H1 (cell line): ENCODE measurements at regions not wholly inside any gene's neighbourhood (a gene's known extent, or its start where the extent isn't known, plus 50 kb on each side); places are given as distances from the start of the nearest gene placed in this dataset.

Experiments
- CTCF ChIA-PET: fragments of 300-600 bp; sonication (Branson Sonifier 250); formaldehyde crosslinking; loops from one replicate; lab custom pipeline; 2021; ENCODE audit not compliant: partially characterized antibody; lab: Charles Lee
- POLR2A ChIA-PET: fragments of 300-600 bp; sonication (Branson Sonifier 250); formaldehyde crosslinking; loops from one replicate; lab custom pipeline; 2021; ENCODE audit warnings: inconsistent platforms; ENCODE audit not compliant: partially characterized antibody; lab: Charles Lee
- DNase-seq, 2 experiments: peaks; one replicate each; pipeline versions ENCODE4 v3.0.0 to v3.0.0-alpha.2; 2010 to 2022; ENCODE audit warnings: low spot score in 2 of 2, low read depth in 1 of 2, mixed read lengths in 1 of 2
- FAIRE-seq: peaks from 2 replicates; lab custom pipeline; 2011; peaks lifted over from hg19 to GRCh38; lab: Jason Lieb, UNC
- H2AFZ ChIP-seq: 2 replicates; pipeline ENCODE4 v1.8.1; 2012; ENCODE audit warnings: low read length, inconsistent platforms
- H2AK5ac ChIP-seq: 2 replicates; pipeline ENCODE4 v1.6.1; 2013; ENCODE audit warnings: low read depth, low read length
- H2BK120ac ChIP-seq: replicated peaks from 2 replicates; pipeline ENCODE3; 2013; ENCODE audit warnings: low read depth, low read length, inconsistent platforms
- H2BK12ac ChIP-seq: 2 replicates; pipeline ENCODE4 v1.6.1; 2013; ENCODE audit warnings: low read depth, low read length
- H2BK15ac ChIP-seq: 2 replicates; pipeline ENCODE4 v1.6.1; 2013; ENCODE audit warnings: low read length
- H2BK20ac ChIP-seq: 2 replicates; pipeline ENCODE4 v1.6.1; 2013; ENCODE audit warnings: low read length
- H2BK5ac ChIP-seq: 2 replicates; pipeline ENCODE4 v1.6.1; 2013; ENCODE audit warnings: low read depth, low read length
- H3K14ac ChIP-seq: 2 replicates; pipeline ENCODE4 v1.6.1; 2013; ENCODE audit warnings: inconsistent platforms; ENCODE audit not compliant: insufficient read length
- H3K18ac ChIP-seq: 2 replicates; pipeline ENCODE4 v1.6.1; 2013; ENCODE audit warnings: low read length; ENCODE audit errors: extremely low read depth
- H3K23ac ChIP-seq: 2 replicates; pipeline ENCODE4 v1.6.1; 2013; ENCODE audit warnings: inconsistent platforms; ENCODE audit not compliant: insufficient read length
- H3K23me2 ChIP-seq: 2 replicates; pipeline ENCODE4 v1.6.1; 2013; ENCODE audit warnings: low read depth, low read length
- H3K27ac ChIP-seq: 2 replicates; pipeline ENCODE4 v1.6.1; 2011; ENCODE audit warnings: low read depth, low read length, inconsistent platforms
- H3K27me3 ChIP-seq, 4 experiments: replicated peaks in 1 of 4; 1 replicate in 1 of 4; 2 replicates in 3 of 4; pipeline versions ENCODE4 v1.6.1 to v1.8.1; 2011 to 2013; ENCODE audit warnings: low read length in 3 of 4, mild to moderate bottlenecking in 3 of 4, inconsistent platforms in 2 of 4, mixed read lengths in 2 of 4, moderate library complexity in 1 of 4; ENCODE audit not compliant: control insufficient read depth in 3 of 4, insufficient read depth in 3 of 4; ENCODE audit errors: extremely low read depth in 1 of 4
- H3K36me3 ChIP-seq, 4 experiments: 2 replicates each; pipeline versions ENCODE4 v1.6.1 to v1.8.1; 2011 to 2013; ENCODE audit warnings: mild to moderate bottlenecking in 4 of 4, low read length in 3 of 4, moderate library complexity in 2 of 4, control low read depth in 1 of 4, inconsistent platforms in 1 of 4; ENCODE audit not compliant: insufficient read depth in 4 of 4, control insufficient read depth in 2 of 4
- H3K4ac ChIP-seq: replicated peaks from 2 replicates; pipeline ENCODE3; 2013; ENCODE audit warnings: low read length, low read depth, mixed read lengths, inconsistent platforms; ENCODE audit not compliant: insufficient read length
- H3K4me1 ChIP-seq, 4 experiments: replicated peaks in 1 of 4; 1 replicate in 1 of 4; 2 replicates in 3 of 4; pipeline versions ENCODE4 v1.6.1 to v1.8.1; 2011 to 2013; ENCODE audit warnings: low read length in 3 of 4, inconsistent platforms in 2 of 4, mixed read lengths in 1 of 4; ENCODE audit not compliant: insufficient read depth in 4 of 4, control insufficient read depth in 3 of 4
- H3K4me2 ChIP-seq, 2 experiments: 2 replicates each; pipeline versions ENCODE4 v1.6.1 to v1.8.1; 2011 to 2013; ENCODE audit warnings: low read depth in 2 of 2, low read length in 2 of 2, control low read depth in 1 of 2, inconsistent platforms in 1 of 2, mild to moderate bottlenecking in 1 of 2; ENCODE audit not compliant: insufficient read depth in 1 of 2
- H3K4me3 ChIP-seq, 4 experiments: fragments of 200-600, 300-600 bp in 1 of 4; sonication (generic), shearing (Covaris generic), sonication (Bioruptor Twin) in 1 of 4; 2 replicates each; pipeline versions ENCODE4 v1.5.1 to v1.8.1; 2011 to 2016; ENCODE audit warnings: low read length in 4 of 4, low read depth in 3 of 4, control low read depth in 2 of 4, inconsistent platforms in 2 of 4, mild to moderate bottlenecking in 2 of 4, mixed read lengths in 1 of 4, moderate library complexity in 1 of 4; ENCODE audit not compliant: insufficient read depth in 2 of 4; ENCODE audit errors: extremely low read depth in 1 of 4
- H3K56ac ChIP-seq: replicated peaks from 2 replicates; pipeline ENCODE3; 2013; ENCODE audit warnings: low read depth, mild to moderate bottlenecking, mixed read lengths, low read length, inconsistent platforms; ENCODE audit not compliant: insufficient read length
- H3K79me1 ChIP-seq: 2 replicates; pipeline ENCODE4 v1.6.1; 2013; ENCODE audit warnings: low read depth, low read length, control low read depth
- H3K79me2 ChIP-seq, 2 experiments: 2 replicates each; pipeline versions ENCODE4 v1.6.1 to v1.8.1; 2012 to 2013; ENCODE audit warnings: low read length in 2 of 2, mild to moderate bottlenecking in 2 of 2, inconsistent platforms in 1 of 2; ENCODE audit not compliant: insufficient read depth in 2 of 2, control insufficient read depth in 1 of 2
- H3K9ac ChIP-seq, 4 experiments: replicated peaks in 1 of 4; 1 replicate in 1 of 4; 2 replicates in 3 of 4; pipeline versions ENCODE4 v1.6.1 to v1.8.1; 2011 to 2013; ENCODE audit warnings: low read depth in 3 of 4, low read length in 3 of 4, control low read depth in 2 of 4, mild to moderate bottlenecking in 2 of 4, moderate library complexity in 2 of 4, inconsistent platforms in 1 of 4; ENCODE audit errors: extremely low read depth in 1 of 4
- H3K9me3 ChIP-seq, 2 experiments: 2 replicates each; pipeline versions ENCODE4 v1.6.1 to v1.8.1; 2012 to 2013; ENCODE audit warnings: mild to moderate bottlenecking in 2 of 2, moderate library complexity in 2 of 2, control low read depth in 1 of 2, inconsistent platforms in 1 of 2, low read depth in 1 of 2, low read length in 1 of 2, mixed read lengths in 1 of 2; ENCODE audit not compliant: insufficient read depth in 2 of 2
- H4K20me1 ChIP-seq, 2 experiments: replicated peaks in 1 of 2; 2 replicates each; pipeline versions ENCODE3 to v1.8.1; 2011 to 2013; ENCODE audit warnings: inconsistent platforms in 2 of 2, low read length in 2 of 2, mild to moderate bottlenecking in 1 of 2; ENCODE audit not compliant: insufficient read depth in 2 of 2, control insufficient read depth in 1 of 2
- H4K5ac ChIP-seq: 2 replicates; pipeline ENCODE4 v1.6.1; 2013; ENCODE audit warnings: low read length, low read depth, mixed read lengths, inconsistent platforms; ENCODE audit not compliant: insufficient read length
- H4K8ac ChIP-seq: 2 replicates; pipeline ENCODE4 v1.8.0; 2013; ENCODE audit warnings: mild to moderate bottlenecking, moderate library complexity, low read length, inconsistent platforms; ENCODE audit not compliant: insufficient read depth; ENCODE audit errors: extremely low read depth
- H4K91ac ChIP-seq: replicated peaks from 2 replicates; pipeline ENCODE3; 2013; ENCODE audit warnings: low read length, mixed read lengths, inconsistent platforms; ENCODE audit not compliant: insufficient read length
- BACH1 ChIP-seq: IDR thresholded peaks from 2 replicates; pipeline ENCODE4 v1.6.1; 2012; ENCODE audit warnings: low read length, improper control_type of control experiment
- TAF1 ChIP-seq: IDR thresholded peaks from 2 replicates; pipeline ENCODE4 v1.6.1; 2011; ENCODE audit warnings: mild to moderate bottlenecking, low read depth, low read length
- WGBS, 2 experiments: shearing (Covaris generic) in 1 of 2; methylation state at CpG; one replicate each; pipeline versions ENCODE4 v1.1.6 to v1.1.7; 2013 to 2015; ENCODE audit warnings: low lambda C conversion rate in 2 of 2, mixed read lengths in 2 of 2, inconsistent platforms in 1 of 2, low coverage in 1 of 2, missing lambda C conversion rate in 1 of 2; ENCODE audit not compliant: insufficient replicate concordance in 2 of 2, insufficient coverage in 1 of 2, insufficient read length in 1 of 2; ENCODE audit errors: extremely low coverage in 1 of 2, missing lambda C conversion rate in 1 of 2; 5-methylcytosine and 5-hydroxymethylcytosine counted together

GRCh38 chr10:9898633-9899395 lies 1118.9 kb upstream of the CELF2 start:
- DNase-seq, result no peak
- no peak overlapping the region for H2AFZ ChIP-seq
- H3K36me3 ChIP-seq, result no peaks in the 10 kb centered on the region
- CTCF ChIA-PET, result no interaction called here
- TF ChIP-seq BACH1, result no peak
- TF ChIP-seq TAF1, result no peak
- H4K5ac ChIP-seq, result no peak overlapping the region
- no peak overlapping the region for H3K14ac ChIP-seq
- H2AK5ac ChIP-seq, result no peak overlapping the region
- WGBS, 2 experiments, result 81% methylated on average over 6 of the region's 6 CpGs; no CpG with 5 or more reads in 1 of the 2 experiments
- H3K79me1 ChIP-seq, result no peaks in the 10 kb centered on the region
- no peak overlapping the region for H3K9ac ChIP-seq
- no peak overlapping the region for H2BK5ac ChIP-seq
- H3K4me3 ChIP-seq, result no peak overlapping the region
- H2BK12ac ChIP-seq, result no peak overlapping the region
- no peak overlapping the region for H3K23ac ChIP-seq
- FAIRE-seq, result no peak
- H3K79me2 ChIP-seq, result no peaks in the 10 kb centered on the region
- H3K4ac ChIP-seq, result no peak overlapping the region
- H3K18ac ChIP-seq, result no peak overlapping the region
- H3K23me2 ChIP-seq, result no peaks in the 10 kb centered on the region
- H3K9me3 ChIP-seq, result no peaks in the 10 kb centered on the region
- no peaks in the 10 kb centered on the region for H3K27me3 ChIP-seq
- H4K20me1 ChIP-seq, result no peaks in the 10 kb centered on the region
- H3K4me2 ChIP-seq, result no peak overlapping the region
- H2BK120ac ChIP-seq, result no peak overlapping the region
- no peak overlapping the region for H2BK15ac ChIP-seq
- H3K27ac ChIP-seq, result no peak overlapping the region
- H4K91ac ChIP-seq, result no peak overlapping the region
- POLR2A ChIA-PET, result no interaction called here
- no peak overlapping the region for H4K8ac ChIP-seq
- no peak overlapping the region for H3K56ac ChIP-seq
- no peaks in the 10 kb centered on the region for H3K4me1 ChIP-seq
- H2BK20ac ChIP-seq, result no peak overlapping the region
